Suprapubic skin (tissue), 4 donors: ENCODE measurements at regions not wholly inside any gene's neighbourhood (a gene's known extent, or its start where the extent isn't known, plus 50 kb on each side); places are given as distances from the start of the nearest gene placed in this dataset.

ENCODE experiments used
- CTCF ChIP-seq, 2 donors: fragments of 200-600 bp in 1 of 2; fragments of 450-650 bp in 1 of 2; sonication (generic) in 1 of 2; IDR thresholded peaks; one replicate each; pipeline ENCODE4 v1.5.1; 2016 to 2019; ENCODE audit warnings: antibody characterized with exemption in 2 of 2, mild to moderate bottlenecking in 1 of 2, moderate library complexity in 1 of 2
- EP300 ChIP-seq: sonication (generic); formaldehyde crosslinking; IDR thresholded peaks from one replicate; pipeline ENCODE4 v1.6.1; 2017; ENCODE audit warnings: antibody characterized with exemption
- POLR2A ChIP-seq, 2 donors: fragments of 450-650 bp; IDR thresholded peaks; one replicate each; pipeline ENCODE4 v1.6.1; 2017; ENCODE audit warnings: antibody characterized with exemption in 2 of 2, mild to moderate bottlenecking in 2 of 2, moderate library complexity in 2 of 2
- POLR2AphosphoS5 ChIP-seq, 3 donors: sonication (generic); formaldehyde crosslinking; IDR thresholded peaks; one replicate each; pipeline ENCODE4 v1.6.1; 2017; ENCODE audit warnings: antibody characterized with exemption in 3 of 3

DNA sequence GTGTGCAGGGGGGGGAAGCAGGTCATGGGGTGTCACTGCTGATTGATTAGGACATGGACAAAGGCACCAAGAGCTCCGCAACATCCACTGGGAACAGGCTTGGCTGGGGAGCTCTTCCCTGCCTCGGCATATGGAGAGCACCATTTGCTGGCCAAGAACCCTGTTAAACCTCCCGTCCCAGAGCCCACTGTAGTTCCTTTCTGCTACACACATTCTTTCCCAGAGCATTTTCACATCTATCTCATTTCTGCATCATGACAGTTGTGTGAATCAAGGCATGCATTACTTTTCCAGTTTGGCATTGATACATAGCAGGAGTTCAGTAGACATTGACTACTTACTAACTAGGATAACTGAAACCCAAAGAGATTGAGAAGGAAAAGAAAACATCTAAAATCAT lies 333.4 kb upstream of the B3GAT1 start:
- no peak for TF ChIP-seq CTCF (IDR thresholded peaks at IDR 0.05)
- no peak for TF ChIP-seq POLR2A (IDR thresholded peaks at IDR 0.05)
- no peak for TF ChIP-seq EP300
- TF ChIP-seq POLR2AphosphoS5 (IDR thresholded peaks at IDR 0.05): no peak
